A673 (cell line): ENCODE measurements at regions not wholly inside any gene's neighbourhood (a gene's known extent, or its start where the extent isn't known, plus 50 kb on each side); places are given as distances from the start of the nearest gene placed in this dataset.

Source experiments
- CTCF ChIP-seq: fragments of 300-800, 200-600 bp; sonication (generic); conservative IDR thresholded peaks from 2 replicates; pipeline ENCODE4 v1.5.1; 2017; ENCODE audit warnings: low read depth, mild to moderate bottlenecking, antibody characterized with exemption, low read length, moderate library complexity, mixed read lengths
- EZH2 ChIP-seq: fragments of 200-600 bp; sonication (generic); IDR thresholded peaks from 2 replicates; pipeline ENCODE4 v1.6.1; 2017; ENCODE audit warnings: borderline replicate concordance, low read depth, mild to moderate bottlenecking, mixed read lengths, antibody characterized with exemption, low read length; ENCODE audit not compliant: poor library complexity, severe bottlenecking

DNA sequence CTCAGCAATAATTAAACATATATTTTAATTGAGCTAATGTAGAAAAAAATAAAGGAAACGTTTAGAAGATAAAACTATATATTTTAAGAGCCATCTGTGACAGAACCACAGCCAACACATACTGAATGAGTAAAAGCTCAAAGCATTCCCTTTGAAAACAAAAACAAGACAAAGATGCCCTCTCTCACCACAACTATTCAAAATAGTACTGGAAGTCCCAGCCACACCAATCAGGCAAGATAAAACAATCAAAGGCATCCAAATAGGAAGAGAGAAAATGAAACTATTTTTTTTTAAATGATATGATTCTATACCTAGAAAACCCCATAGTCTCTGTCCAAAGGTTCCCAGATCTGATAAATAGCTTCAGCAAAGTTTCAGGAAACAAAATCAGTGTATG, 262.0 kb downstream of the HTR1A start:
- TF ChIP-seq CTCF (no peak), EZH2 (no peak)
